ENCODE measurements at regions not wholly inside any gene's neighbourhood (a gene's known extent, or its start where the extent isn't known, plus 50 kb on each side); places are given as distances from the start of the nearest gene placed in this dataset.

- no peaks in the 10 kb centered on the region for H4K20me1 ChIP-seq (ENCODE audit: insufficient read depth)
- no peaks in the 10 kb centered on the region for H3K79me2 ChIP-seq (ENCODE audit: insufficient read depth, low read length)
- H3K9ac ChIP-seq (ENCODE audit: low read length), result no peak overlapping the region
- H3K4me1 ChIP-seq (ENCODE audit: control insufficient read depth in 1 of 2, insufficient read depth in 2 of 2, low read length in 2 of 2), result peaks cover 0 to 19% of the 10 kb centered on the region in 2 experiments; a peak in 1 of 4 replicates
- H3K9me3 ChIP-seq (ENCODE audit: control insufficient read depth in 1 of 2, insufficient read depth in 1 of 2, low read depth in 1 of 2, low read length in 2 of 2), result no peaks in the 10 kb centered on the region
- H3K27ac ChIP-seq (ENCODE audit: low read depth, low read length), result no peak overlapping the region
- H2AFZ ChIP-seq (ENCODE audit: low read depth, low read length, poor library complexity, severe bottlenecking), result no peak overlapping the region
- RAD21 ChIA-PET (ENCODE audit: low non-redundant PET in 1 of 2, low total read pairs in 2 of 2, uncharacterized antibody in 2 of 2, unreplicated experiment in 2 of 2), result no interaction called here
- no peaks in the 10 kb centered on the region for H3K27me3 ChIP-seq (ENCODE audit: insufficient read depth, low read length)
- TF ChIP-seq JUND (IDR thresholded peaks at IDR 0.05), result no peak
- TF ChIP-seq, protein P1, sequence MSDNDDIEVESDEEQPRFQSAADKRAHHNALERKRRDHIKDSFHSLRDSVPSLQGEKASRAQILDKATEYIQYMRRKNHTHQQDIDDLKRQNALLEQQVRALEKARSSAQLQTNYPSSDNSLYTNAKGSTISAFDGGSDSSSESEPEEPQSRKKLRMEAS (IDR thresholded peaks at IDR 0.05), result no peak
- TF ChIP-seq ZFX (IDR thresholded peaks at IDR 0.05), result no peak
- TF ChIP-seq EZH2 (IDR thresholded peaks at IDR 0.05), result no peak
- TF ChIP-seq EGR1 (IDR thresholded peaks at IDR 0.05; ENCODE audit: low read depth), result no peak
- no peak overlapping the region for H3K4me3 ChIP-seq (replicated peaks in 1 of 2; ENCODE audit: low read depth in 1 of 2, low read length in 2 of 2)
- H3K36me3 ChIP-seq (ENCODE audit: control insufficient read depth in 1 of 2, insufficient read depth in 2 of 2, low read length in 2 of 2), result no peaks in the 10 kb centered on the region
- no peak overlapping the region for H3K4me2 ChIP-seq (ENCODE audit: low read length)
- ATAC-seq, result no peak
- no peak for DNase-seq (ENCODE audit: low read depth, low spot score)
- no TSS peak for BruUV-seq (replicated peaks)
- intact Hi-C loops (cut with micrococcal nuclease), result no loop called here
- POLR2A ChIA-PET, result no interaction called here
- CTCF ChIA-PET, result no interaction called here
- no peaks in the 10 kb centered on the region for H3K9me2 ChIP-seq (ENCODE audit: insufficient read depth)
Observed at GRCh38 chr7:12893292-12893691, 205.9 kb downstream of the ARL4A start.

- no peaks in the 10 kb centered on the region for H3K27me3 ChIP-seq (ENCODE audit: insufficient read depth, low read length)
- H3K4me2 ChIP-seq (ENCODE audit: low read length), result no peak overlapping the region
- TF ChIP-seq RAD21 (IDR thresholded peaks at IDR 0.05; ENCODE audit: low read depth) (no peak), FOSL1 (IDR thresholded peaks at IDR 0.05; ENCODE audit: low read depth) (no peak), SP1 (IDR thresholded peaks at IDR 0.05; ENCODE audit: low read depth) (no peak), CEBPB (IDR thresholded peaks at IDR 0.05; ENCODE audit: low read depth) (no peak), TCF7L2 (IDR thresholded peaks at IDR 0.05; ENCODE audit: borderline replicate concordance, extremely low read depth, insufficient read depth, insufficient read length) (no peak), ZNF274 (IDR thresholded peaks at IDR 0.05; ENCODE audit: low read depth, low read length) (no peak), POLR2AphosphoS5 (IDR thresholded peaks at IDR 0.05; ENCODE audit: low read depth, low read length) (no peak), CTCF (IDR thresholded peaks at IDR 0.05 in 2 of 3, conservative IDR thresholded peaks at IDR 0.05 in 1 of 3; ENCODE audit: borderline replicate concordance in 1 of 3, insufficient read depth in 1 of 3, low read depth in 2 of 3, low read length in 2 of 3) (no peak), EZH2 (IDR thresholded peaks at IDR 0.05) (no peak), ZFX (IDR thresholded peaks at IDR 0.05) (no peak)
- TF ChIP-seq, protein P2, sequence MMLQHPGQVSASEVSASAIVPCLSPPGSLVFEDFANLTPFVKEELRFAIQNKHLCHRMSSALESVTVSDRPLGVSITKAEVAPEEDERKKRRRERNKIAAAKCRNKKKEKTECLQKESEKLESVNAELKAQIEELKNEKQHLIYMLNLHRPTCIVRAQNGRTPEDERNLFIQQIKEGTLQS (IDR thresholded peaks at IDR 0.05), result no peak
- TF ChIP-seq, protein P1 (IDR thresholded peaks at IDR 0.05), result no peak
- no peaks in the 10 kb centered on the region for H3K36me3 ChIP-seq (ENCODE audit: control insufficient read depth in 1 of 2, insufficient read depth in 2 of 2, low read length in 2 of 2)
- no peak overlapping the region for H3K27ac ChIP-seq (ENCODE audit: low read depth, low read length)
- ChIA-PET RAD21 (ENCODE audit: low non-redundant PET in 1 of 2, low total read pairs in 2 of 2, uncharacterized antibody in 2 of 2, unreplicated experiment in 2 of 2) (no interaction called here), POLR2A (no interaction called here), CTCF (no interaction called here)
- no peak for ATAC-seq
- no peaks in the 10 kb centered on the region for H3K9me3 ChIP-seq (ENCODE audit: control insufficient read depth in 1 of 2, insufficient read depth in 1 of 2, low read depth in 1 of 2, low read length in 2 of 2)
- no TSS peak for BruUV-seq (replicated peaks)
- H3K4me3 ChIP-seq (replicated peaks in 1 of 2; ENCODE audit: low read depth in 1 of 2, low read length in 2 of 2), result no peak overlapping the region
- H3K9ac ChIP-seq (ENCODE audit: low read length), result no peak overlapping the region
- peaks cover 0 to 4% of the 10 kb centered on the region in 2 experiments; a peak in 1 of 4 replicates for H3K4me1 ChIP-seq (ENCODE audit: control insufficient read depth in 1 of 2, insufficient read depth in 2 of 2, low read length in 2 of 2)
- H2AFZ ChIP-seq (ENCODE audit: low read depth, low read length, poor library complexity, severe bottlenecking), result no peak overlapping the region
- H3K9me2 ChIP-seq (ENCODE audit: insufficient read depth), result no peaks in the 10 kb centered on the region
- DNase-seq (ENCODE audit: low read depth, low spot score), result no peak
- H4K20me1 ChIP-seq (ENCODE audit: insufficient read depth), result no peaks in the 10 kb centered on the region
- intact Hi-C loops (cut with micrococcal nuclease), result no loop called here
- no peaks in the 10 kb centered on the region for H3K79me2 ChIP-seq (ENCODE audit: insufficient read depth, low read length)
Observed at GRCh38 chr7:12895296-12895695, 207.9 kb downstream of the ARL4A start.

All from HCT116 (cell line).